Heart left ventricle (tissue), 16 donors: ENCODE measurements at regions not wholly inside any gene's neighbourhood (a gene's known extent, or its start where the extent isn't known, plus 50 kb on each side); places are given as distances from the start of the nearest gene placed in this dataset.
"Not testable (repeated sequence)": the region's sequence is repeated elsewhere in the genome, so short reads cannot be mapped to it uniquely, and the experiment has no call there.

Experiments used
- ATAC-seq, 4 donors: fragments of 200-7000 bp; cut with Tn5 transposase; one replicate each; pipeline ENCODE4 v1.9.1; 2020 to 2022; ENCODE audit warnings: moderate library complexity in 4 of 4, mild to moderate bottlenecking in 3 of 4, moderate number of reproducible peaks in 1 of 4
- DNase-seq, 5 donors: peaks; one replicate each; pipeline ENCODE4 v3.0.0-alpha.2; 2020
- H3K27ac ChIP-seq, 12 donors: fragments of 200-600 bp; sonication (generic) in 4 of 12; one replicate each; pipeline versions ENCODE4 v1.5.0 to v1.8.0; 2016 to 2022; ENCODE audit warnings: mild to moderate bottlenecking in 2 of 12
- H3K27me3 ChIP-seq, 9 donors: fragments of 200-600 bp; sonication (generic) in 2 of 9; one replicate each; pipeline versions ENCODE4 v1.5.1 to v1.8.0; 2016 to 2022; ENCODE audit warnings: mild to moderate bottlenecking in 3 of 9
- H3K36me3 ChIP-seq, 9 donors: fragments of 200-600 bp; sonication (generic) in 2 of 9; one replicate each; pipeline versions ENCODE4 v1.5.0 to v1.8.0; 2018 to 2022; ENCODE audit warnings: mild to moderate bottlenecking in 2 of 9
- H3K4me1 ChIP-seq, 12 donors: fragments of 200-600 bp; sonication (generic) in 4 of 12; one replicate each; pipeline versions ENCODE4 v1.5.0 to v1.8.0; 2016 to 2022; ENCODE audit warnings: mild to moderate bottlenecking in 3 of 12
- H3K4me3 ChIP-seq, 12 donors: fragments of 200-600 bp; sonication (generic) in 4 of 12; one replicate each; pipeline versions ENCODE4 v1.5.0 to v1.8.0; 2017 to 2022; ENCODE audit warnings: mild to moderate bottlenecking in 9 of 12, moderate library complexity in 4 of 12
- H3K9me3 ChIP-seq, 12 donors: fragments of 200-600 bp; sonication (generic) in 4 of 12; one replicate each; pipeline versions ENCODE4 v1.5.0 to v1.8.0; 2016 to 2022; ENCODE audit warnings: mild to moderate bottlenecking in 1 of 12
- CTCF ChIP-seq, 12 donors: fragments of 200-600 bp; sonication (generic) in 4 of 12; IDR thresholded peaks; one replicate each; pipeline versions ENCODE4 v1.5.0 to v1.8.0; 2018 to 2022; ENCODE audit warnings: antibody characterized with exemption in 12 of 12, mild to moderate bottlenecking in 5 of 12
- POLR2A ChIP-seq, 2 donors: fragments of 450-650 bp; IDR thresholded peaks; one replicate each; pipeline ENCODE4 v1.6.1; 2017; ENCODE audit warnings: antibody characterized with exemption in 2 of 2, mild to moderate bottlenecking in 2 of 2, moderate library complexity in 2 of 2
- WGBS, 4 donors: extraction: QIAGEN DNeasy Blood & Tissue Kit in 2 of 4; methylation state at CpG; one replicate each; pipeline versions ENCODE4 v1.1.5 to v1.1.7; 2013 to 2018; 5-methylcytosine and 5-hydroxymethylcytosine counted together
- intact Hi-C, 10 donors: fragments of 100-400 bp; cut with DNase I; formaldehyde crosslinking; loops; one replicate each; pipeline versions ENCODE4 v1.11.1 to v1.14.2; 2022
- donor health status: ischemic (EF 13 %, LVEDD 7.1; RV severe dilation, severe dysfunction).
- donor health status: healthy with polysubstance abuse.
- donor health status: DM: no; HTN: yes; CAD: no.
- donor health status: DM: no; HTN: no; CAD: no.
- donor health status: ischemic (EF 25% LVEDD 6.9; RV normal size, moderate dysfunction).
- donor health status: ischemic (EF 25% LVEDD 5.7; RV mildly dilated, moderate dysfunction).
- donor health status: healthy.
- donor health status: DM: yes; HTN: yes; CAD: no.
- donor health status: ischemic (EF 35%, LVEDD 5.7; RV mildly dilated, moderate dysfunction).
- donor health status: nonischemic (EF 11% LVEDD 7.7; RV severe dilation, severe dysfunction).
- donor health status: DM: yes; HTN: yes; CAD: no.
- donor health status: PGD.
- donor health status: ischemic (EF 29% LVEDD 5.4; RV normal size, mild dysfunction).
- donor health status: nonischemic (EF 23%, LVEDD 6.1; RV moderate dilation, normal function).

GRCh38 chr3:75242012-75242735 lies 422.0 kb upstream of the FRG2C start:
- H3K9me3 ChIP-seq = no peaks in the 10 kb centered on the region
- H3K27me3 ChIP-seq = peaks cover 0 to 7% (median 0%) of the 10 kb centered on the region in 9 donors
- H3K4me1 ChIP-seq = no peaks in the 10 kb centered on the region
- H3K27ac ChIP-seq = no peak overlapping the region
- no peak overlapping the region for H3K4me3 ChIP-seq
- ATAC-seq (no peak), DNase-seq (no peak)
- no peaks in the 10 kb centered on the region for H3K36me3 ChIP-seq
- TF ChIP-seq CTCF (IDR thresholded peaks at IDR 0.05) = no peak
- no peak for TF ChIP-seq POLR2A (IDR thresholded peaks at IDR 0.05)
- WGBS, 4 donors = 72 to 77% (median 74%) methylated on average over 4 of the region's 4 CpGs
- intact Hi-C loops = no loop called here

GRCh38 chr3:75248974-75249373 lies 415.2 kb upstream of the FRG2C start:
- Histone ChIP-seq H3K27ac (no peak overlapping the region), H3K27me3 (peaks cover 0 to 4% (median 0%) of the 10 kb centered on the region in 9 donors), H3K4me3 (no peak overlapping the region), H3K9me3 (no peaks in the 10 kb centered on the region), H3K4me1 (no peaks in the 10 kb centered on the region), H3K36me3 (no peaks in the 10 kb centered on the region)
- TF ChIP-seq CTCF (IDR thresholded peaks at IDR 0.05) = no peak
- TF ChIP-seq POLR2A (IDR thresholded peaks at IDR 0.05) = no peak
- ATAC-seq (no peak), DNase-seq (no peak)
- intact Hi-C loops = no loop called here

- no peak for TF ChIP-seq POLR2A (IDR thresholded peaks at IDR 0.05)
- no peaks in the 10 kb centered on the region for H3K4me1 ChIP-seq
- H3K36me3 ChIP-seq = no peaks in the 10 kb centered on the region
- H3K9me3 ChIP-seq = no peaks in the 10 kb centered on the region
- H3K27me3 ChIP-seq = peaks cover 0 to 8% (median 0%) of the 10 kb centered on the region in 9 donors
- WGBS, 4 donors = 71 to 84% (median 77%) methylated on average over 3 of the region's 3 CpGs
- no peak overlapping the region for H3K4me3 ChIP-seq
- H3K27ac ChIP-seq = no peak overlapping the region
- intact Hi-C loops = no loop called here
- DNase-seq = no peak
- no peak for ATAC-seq
These were observed 409.4 kb upstream of the FRG2C start for GRCh38 chr3:75254685-75255084.

- H3K4me1 ChIP-seq, DNase-seq, H3K36me3 ChIP-seq, H3K4me3 ChIP-seq, intact Hi-C loops, ATAC-seq, H3K9me3 ChIP-seq, H3K27me3 ChIP-seq, H3K27ac ChIP-seq: not testable (repeated sequence)
- 45 to 52% (median 47%) methylated on average over 5 of the region's 5 CpGs for WGBS, 4 donors
- TF ChIP-seq CTCF (IDR thresholded peaks at IDR 0.05) = peak in 10 of 12 donors; percentile 19 to 55 (median 36)
These were observed 405.1 kb upstream of the FRG2C start for GRCh38 chr3:75258825-75259683.

- H3K4me3 ChIP-seq, H3K4me1 ChIP-seq, H3K9me3 ChIP-seq, ATAC-seq, DNase-seq, H3K27me3 ChIP-seq, intact Hi-C loops, H3K27ac ChIP-seq, H3K36me3 ChIP-seq: not testable (repeated sequence)
- WGBS, 4 donors = 69 to 86% (median 80%) methylated on average over 2 of the region's 2 CpGs
These were observed 403.2 kb upstream of the FRG2C start for GRCh38 chr3:75260975-75261374.
